ENCODE measurements at regions not wholly inside any gene's neighbourhood (a gene's known extent, or its start where the extent isn't known, plus 50 kb on each side); places are given as distances from the start of the nearest gene placed in this dataset.

DNA sequence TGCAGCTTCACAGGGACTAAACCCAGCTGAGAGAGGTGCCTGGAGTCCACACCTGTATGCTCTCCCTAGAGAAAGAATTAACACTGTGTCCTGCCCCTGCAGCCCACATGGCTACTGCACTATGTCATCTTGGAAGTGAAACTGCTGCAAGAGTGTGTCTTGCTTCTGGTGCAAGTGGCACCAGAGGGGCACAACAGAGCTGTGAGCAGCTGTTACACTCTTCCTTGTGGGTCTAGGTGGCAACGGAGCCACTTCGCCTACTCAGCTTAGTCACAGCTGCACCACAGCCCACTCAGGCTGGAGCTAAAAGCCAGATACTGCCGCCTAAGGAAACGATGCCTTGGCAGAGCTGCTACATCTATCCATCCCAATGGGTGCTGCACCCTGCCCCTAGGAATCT lies 391.4 kb downstream of the COL12A1 start (continued):
- TF ChIP-seq, protein P1, sequence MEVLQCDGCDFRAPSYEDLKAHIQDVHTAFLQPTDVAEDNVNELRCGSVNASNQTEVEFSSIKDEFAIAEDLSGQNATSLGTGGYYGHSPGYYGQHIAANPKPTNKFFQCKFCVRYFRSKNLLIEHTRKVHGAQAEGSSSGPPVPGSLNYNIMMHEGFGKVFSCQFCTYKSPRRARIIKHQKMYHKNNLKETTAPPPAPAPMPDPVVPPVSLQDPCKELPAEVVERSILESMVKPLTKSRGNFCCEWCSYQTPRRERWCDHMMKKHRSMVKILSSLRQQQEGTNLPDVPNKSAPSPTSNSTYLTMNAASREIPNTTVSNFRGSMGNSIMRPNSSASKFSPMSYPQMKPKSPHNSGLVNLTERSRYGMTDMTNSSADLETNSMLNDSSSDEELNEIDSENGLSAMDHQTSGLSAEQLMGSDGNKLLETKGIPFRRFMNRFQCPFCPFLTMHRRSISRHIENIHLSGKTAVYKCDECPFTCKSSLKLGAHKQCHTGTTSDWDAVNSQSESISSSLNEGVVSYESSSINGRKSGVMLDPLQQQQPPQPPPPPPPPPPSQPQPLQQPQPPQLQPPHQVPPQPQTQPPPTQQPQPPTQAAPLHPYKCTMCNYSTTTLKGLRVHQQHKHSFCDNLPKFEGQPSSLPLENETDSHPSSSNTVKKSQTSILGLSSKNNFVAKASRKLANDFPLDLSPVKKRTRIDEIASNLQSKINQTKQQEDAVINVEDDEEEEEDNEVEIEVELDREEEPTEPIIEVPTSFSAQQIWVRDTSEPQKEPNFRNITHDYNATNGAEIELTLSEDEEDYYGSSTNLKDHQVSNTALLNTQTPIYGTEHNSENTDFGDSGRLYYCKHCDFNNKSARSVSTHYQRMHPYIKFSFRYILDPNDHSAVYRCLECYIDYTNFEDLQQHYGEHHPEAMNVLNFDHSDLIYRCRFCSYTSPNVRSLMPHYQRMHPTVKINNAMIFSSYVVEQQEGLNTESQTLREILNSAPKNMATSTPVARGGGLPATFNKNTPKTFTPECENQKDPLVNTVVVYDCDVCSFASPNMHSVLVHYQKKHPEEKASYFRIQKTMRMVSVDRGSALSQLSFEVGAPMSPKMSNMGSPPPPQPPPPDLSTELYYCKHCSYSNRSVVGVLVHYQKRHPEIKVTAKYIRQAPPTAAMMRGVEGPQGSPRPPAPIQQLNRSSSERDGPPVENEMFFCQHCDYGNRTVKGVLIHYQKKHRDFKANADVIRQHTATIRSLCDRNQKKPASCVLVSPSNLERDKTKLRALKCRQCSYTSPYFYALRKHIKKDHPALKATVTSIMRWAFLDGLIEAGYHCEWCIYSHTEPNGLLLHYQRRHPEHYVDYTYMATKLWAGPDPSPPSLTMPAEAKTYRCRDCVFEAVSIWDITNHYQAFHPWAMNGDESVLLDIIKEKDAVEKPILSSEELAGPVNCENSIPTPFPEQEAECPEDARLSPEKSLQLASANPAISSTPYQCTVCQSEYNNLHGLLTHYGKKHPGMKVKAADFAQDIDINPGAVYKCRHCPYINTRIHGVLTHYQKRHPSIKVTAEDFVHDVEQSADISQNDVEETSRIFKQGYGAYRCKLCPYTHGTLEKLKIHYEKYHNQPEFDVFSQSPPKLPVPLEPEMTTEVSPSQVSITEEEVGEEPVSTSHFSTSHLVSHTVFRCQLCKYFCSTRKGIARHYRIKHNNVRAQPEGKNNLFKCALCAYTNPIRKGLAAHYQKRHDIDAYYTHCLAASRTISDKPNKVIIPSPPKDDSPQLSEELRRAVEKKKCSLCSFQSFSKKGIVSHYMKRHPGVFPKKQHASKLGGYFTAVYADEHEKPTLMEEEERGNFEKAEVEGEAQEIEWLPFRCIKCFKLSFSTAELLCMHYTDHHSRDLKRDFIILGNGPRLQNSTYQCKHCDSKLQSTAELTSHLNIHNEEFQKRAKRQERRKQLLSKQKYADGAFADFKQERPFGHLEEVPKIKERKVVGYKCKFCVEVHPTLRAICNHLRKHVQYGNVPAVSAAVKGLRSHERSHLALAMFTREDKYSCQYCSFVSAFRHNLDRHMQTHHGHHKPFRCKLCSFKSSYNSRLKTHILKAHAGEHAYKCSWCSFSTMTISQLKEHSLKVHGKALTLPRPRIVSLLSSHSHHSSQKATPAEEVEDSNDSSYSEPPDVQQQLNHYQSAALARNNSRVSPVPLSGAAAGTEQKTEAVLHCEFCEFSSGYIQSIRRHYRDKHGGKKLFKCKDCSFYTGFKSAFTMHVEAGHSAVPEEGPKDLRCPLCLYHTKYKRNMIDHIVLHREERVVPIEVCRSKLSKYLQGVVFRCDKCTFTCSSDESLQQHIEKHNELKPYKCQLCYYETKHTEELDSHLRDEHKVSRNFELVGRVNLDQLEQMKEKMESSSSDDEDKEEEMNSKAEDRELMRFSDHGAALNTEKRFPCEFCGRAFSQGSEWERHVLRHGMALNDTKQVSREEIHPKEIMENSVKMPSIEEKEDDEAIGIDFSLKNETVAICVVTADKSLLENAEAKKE (CRISPR knock-in tag; IDR thresholded peaks at IDR 0.05): no peak

DNA sequence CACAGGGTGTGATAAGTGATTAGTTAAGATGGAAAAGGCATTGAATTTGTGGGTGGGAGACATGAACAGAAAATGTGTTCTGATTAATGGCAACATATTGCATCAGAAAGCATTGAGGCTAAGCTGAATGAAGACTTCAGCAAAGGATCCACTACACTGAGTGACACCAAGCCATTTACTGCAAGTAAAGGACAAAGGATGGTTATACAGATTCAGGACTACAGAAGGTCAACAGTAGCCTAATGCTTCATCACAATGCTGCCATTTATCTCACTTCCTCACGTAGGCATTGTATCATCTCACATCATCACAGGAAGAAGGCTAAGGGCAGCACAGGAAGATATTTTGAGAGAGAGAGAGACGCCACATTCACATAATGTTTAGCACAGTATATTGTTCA lies 398.2 kb downstream of the COL12A1 start:
- ATAC-seq (no peak), DNase-seq (ENCODE audit: low spot score) (no peak)
- Histone ChIP-seq H3K9me2 (ENCODE audit: insufficient read depth) (no peaks in the 10 kb centered on the region), H2AFZ (no peak overlapping the region), H3K4me3 (no peak overlapping the region), H3K27ac (ENCODE audit: low read depth) (no peak overlapping the region), H3F3A (replicated peaks; ENCODE audit: low read depth) (no peaks in the 10 kb centered on the region), H3K79me2 (replicated peaks; ENCODE audit: insufficient read depth) (no peaks in the 10 kb centered on the region), H3K27me3 (ENCODE audit: insufficient read depth) (no peaks in the 10 kb centered on the region), H4K20me1 (replicated peaks; ENCODE audit: insufficient read depth) (no peaks in the 10 kb centered on the region), H3K4me1 (ENCODE audit: insufficient read depth) (no peaks in the 10 kb centered on the region), H3K36me3 (ENCODE audit: insufficient read depth) (no peaks in the 10 kb centered on the region), H3K4me2 (no peak overlapping the region)
- Mint-ChIP-seq H3K27ac (no peak overlapping the region), H3K4me3 (no peak overlapping the region), H3K4me1 (no peaks in the 10 kb centered on the region), H3K36me3 (ENCODE audit: low read depth) (no peaks in the 10 kb centered on the region), H3K9me3 (no peaks in the 10 kb centered on the region), H3K27me3 (ENCODE audit: insufficient read depth, low read depth, poor library complexity) (no peaks in the 10 kb centered on the region)
- TF ChIP-seq EZH2phosphoT487 (IDR thresholded peaks at IDR 0.05; ENCODE audit: unreplicated experiment) (no peak), STAT1 (IDR thresholded peaks at IDR 0.05; ENCODE audit: unreplicated experiment) (no peak), NANOG (IDR thresholded peaks at IDR 0.05; ENCODE audit: borderline replicate concordance) (no peak), POLR2AphosphoS5 (IDR thresholded peaks at IDR 0.05; ENCODE audit: low read depth) (no peak), JUNB (IDR thresholded peaks at IDR 0.05; ENCODE audit: unreplicated experiment) (no peak), EZH2 (IDR thresholded peaks at IDR 0.05; ENCODE audit: low read depth, unreplicated experiment) (no peak), ZNF331 (CRISPR knock-in tag; IDR thresholded peaks at IDR 0.05; ENCODE audit: low read depth) (no peak), CREB1 (CRISPR knock-in tag; IDR thresholded peaks at IDR 0.05; ENCODE audit: low read depth) (no peak)
- TF ChIP-seq, protein P2, sequence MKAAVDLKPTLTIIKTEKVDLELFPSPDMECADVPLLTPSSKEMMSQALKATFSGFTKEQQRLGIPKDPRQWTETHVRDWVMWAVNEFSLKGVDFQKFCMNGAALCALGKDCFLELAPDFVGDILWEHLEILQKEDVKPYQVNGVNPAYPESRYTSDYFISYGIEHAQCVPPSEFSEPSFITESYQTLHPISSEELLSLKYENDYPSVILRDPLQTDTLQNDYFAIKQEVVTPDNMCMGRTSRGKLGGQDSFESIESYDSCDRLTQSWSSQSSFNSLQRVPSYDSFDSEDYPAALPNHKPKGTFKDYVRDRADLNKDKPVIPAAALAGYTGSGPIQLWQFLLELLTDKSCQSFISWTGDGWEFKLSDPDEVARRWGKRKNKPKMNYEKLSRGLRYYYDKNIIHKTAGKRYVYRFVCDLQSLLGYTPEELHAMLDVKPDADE (IDR thresholded peaks at IDR 0.05): no peak
- TF ChIP-seq, protein P1 (CRISPR knock-in tag; IDR thresholded peaks at IDR 0.05): no peak

Measured in GM23338 (cell line).